OCI-LY1 (cell line): ENCODE measurements at regions not wholly inside any gene's neighbourhood (a gene's known extent, or its start where the extent isn't known, plus 50 kb on each side); places are given as distances from the start of the nearest gene placed in this dataset.

Experiments used
- CTCF ChIP-seq: fragments of 200-600 bp; sonication (generic), shearing (Covaris generic); IDR thresholded peaks from 2 replicates; pipeline ENCODE4 v1.5.1; 2017; ENCODE audit warnings: mild to moderate bottlenecking, antibody characterized with exemption, low read length, moderate library complexity, mixed read lengths
- EZH2 ChIP-seq: fragments of 200-600 bp; sonication (generic), shearing (Covaris generic); IDR thresholded peaks from 2 replicates; pipeline ENCODE4 v1.8.0; 2017; ENCODE audit warnings: borderline replicate concordance, mixed run types, mild to moderate bottlenecking, antibody characterized with exemption, low read length, moderate library complexity, mixed read lengths

GRCh38 chr7:156129522-156129921, 317.3 kb upstream of the SHH start:
- TF ChIP-seq EZH2: no peak
- TF ChIP-seq CTCF: no peak
